ENCODE measurements at regions not wholly inside any gene's neighbourhood (a gene's known extent, or its start where the extent isn't known, plus 50 kb on each side); places are given as distances from the start of the nearest gene placed in this dataset.

DNA sequence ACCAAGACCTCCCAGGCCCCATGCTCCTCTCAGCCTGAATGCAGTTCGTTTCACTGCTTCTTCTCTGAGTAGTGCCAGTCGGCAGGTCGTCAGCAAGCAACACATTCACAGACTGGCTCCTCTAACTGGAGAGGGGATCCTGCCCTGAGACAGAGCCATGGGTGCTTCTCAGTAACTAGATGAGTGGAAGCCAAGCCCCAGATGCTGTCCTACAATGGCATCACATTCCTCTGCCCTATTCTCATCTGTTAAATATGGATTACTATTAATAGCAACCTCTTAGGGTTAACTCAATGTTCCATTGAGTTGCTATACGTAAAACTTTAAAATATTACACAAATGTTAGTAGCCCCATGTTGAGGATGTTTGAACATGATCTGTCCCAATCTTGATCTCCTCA is 84.2 kb upstream of the S1PR1 start:
- CTCF ChIA-PET = interaction anchor here (0.7 kb wide), 1 partner anchor 13 kb away, joined by 4 read pairs; no protein-coding TSS in a partner anchor
- H3K4me1 ChIP-seq (ENCODE audit: control insufficient read depth, insufficient read depth, low read length) = peaks cover 4% of the 10 kb centered on the region
- no peak overlapping the region for H3K27ac ChIP-seq (ENCODE audit: extremely low read depth, low read depth, low read length)
- H3K9me3 ChIP-seq (ENCODE audit: control insufficient read depth, insufficient read depth, low read depth, low read length) = no peaks in the 10 kb centered on the region
- no peaks in the 10 kb centered on the region for H3K36me3 ChIP-seq (ENCODE audit: control insufficient read depth in 2 of 2, insufficient read depth in 1 of 2, low read length in 2 of 2)
- H3K4me3 ChIP-seq (ENCODE audit: low read depth, low read length) = no peak overlapping the region
- POLR2A ChIA-PET = no interaction called here
- TF ChIP-seq, protein P1, sequence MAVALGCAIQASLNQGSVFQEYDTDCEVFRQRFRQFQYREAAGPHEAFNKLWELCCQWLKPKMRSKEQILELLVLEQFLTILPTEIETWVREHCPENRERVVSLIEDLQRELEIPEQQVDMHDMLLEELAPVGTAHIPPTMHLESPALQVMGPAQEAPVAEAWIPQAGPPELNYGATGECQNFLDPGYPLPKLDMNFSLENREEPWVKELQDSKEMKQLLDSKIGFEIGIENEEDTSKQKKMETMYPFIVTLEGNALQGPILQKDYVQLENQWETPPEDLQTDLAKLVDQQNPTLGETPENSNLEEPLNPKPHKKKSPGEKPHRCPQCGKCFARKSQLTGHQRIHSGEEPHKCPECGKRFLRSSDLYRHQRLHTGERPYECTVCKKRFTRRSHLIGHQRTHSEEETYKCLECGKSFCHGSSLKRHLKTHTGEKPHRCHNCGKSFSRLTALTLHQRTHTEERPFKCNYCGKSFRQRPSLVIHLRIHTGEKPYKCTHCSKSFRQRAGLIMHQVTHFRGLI (tag by site-specific recombination; IDR thresholded peaks at IDR 0.05) = no peak

DNA sequence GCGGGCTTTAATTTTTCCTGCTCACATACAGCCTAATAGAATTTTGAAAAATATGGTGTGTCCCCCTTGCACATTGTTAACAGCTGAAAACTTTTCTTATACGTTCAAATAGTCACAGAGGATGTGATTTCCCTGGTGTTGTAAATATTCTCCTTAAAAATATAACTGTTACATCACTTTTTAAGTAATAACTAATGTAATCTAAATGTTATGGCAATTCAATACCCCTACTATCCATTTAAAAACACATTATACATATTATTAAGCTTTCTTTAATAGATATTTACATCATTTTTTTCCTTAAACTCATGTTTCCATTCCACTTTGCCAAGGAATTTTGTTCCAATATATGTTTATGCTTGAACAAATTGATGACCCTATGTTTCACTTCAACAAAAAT is 85.5 kb upstream of the S1PR1 start:
- Histone ChIP-seq H3K36me3 (ENCODE audit: control insufficient read depth in 2 of 2, insufficient read depth in 1 of 2, low read length in 2 of 2) (no peaks in the 10 kb centered on the region), H3K27ac (ENCODE audit: extremely low read depth, low read depth, low read length) (no peak overlapping the region), H3K4me3 (ENCODE audit: low read depth, low read length) (no peak overlapping the region), H3K4me1 (ENCODE audit: control insufficient read depth, insufficient read depth, low read length) (peaks cover 4% of the 10 kb centered on the region), H3K9me3 (ENCODE audit: control insufficient read depth, insufficient read depth, low read depth, low read length) (no peaks in the 10 kb centered on the region)
- POLR2A ChIA-PET = no interaction called here
- TF ChIP-seq, protein P2, sequence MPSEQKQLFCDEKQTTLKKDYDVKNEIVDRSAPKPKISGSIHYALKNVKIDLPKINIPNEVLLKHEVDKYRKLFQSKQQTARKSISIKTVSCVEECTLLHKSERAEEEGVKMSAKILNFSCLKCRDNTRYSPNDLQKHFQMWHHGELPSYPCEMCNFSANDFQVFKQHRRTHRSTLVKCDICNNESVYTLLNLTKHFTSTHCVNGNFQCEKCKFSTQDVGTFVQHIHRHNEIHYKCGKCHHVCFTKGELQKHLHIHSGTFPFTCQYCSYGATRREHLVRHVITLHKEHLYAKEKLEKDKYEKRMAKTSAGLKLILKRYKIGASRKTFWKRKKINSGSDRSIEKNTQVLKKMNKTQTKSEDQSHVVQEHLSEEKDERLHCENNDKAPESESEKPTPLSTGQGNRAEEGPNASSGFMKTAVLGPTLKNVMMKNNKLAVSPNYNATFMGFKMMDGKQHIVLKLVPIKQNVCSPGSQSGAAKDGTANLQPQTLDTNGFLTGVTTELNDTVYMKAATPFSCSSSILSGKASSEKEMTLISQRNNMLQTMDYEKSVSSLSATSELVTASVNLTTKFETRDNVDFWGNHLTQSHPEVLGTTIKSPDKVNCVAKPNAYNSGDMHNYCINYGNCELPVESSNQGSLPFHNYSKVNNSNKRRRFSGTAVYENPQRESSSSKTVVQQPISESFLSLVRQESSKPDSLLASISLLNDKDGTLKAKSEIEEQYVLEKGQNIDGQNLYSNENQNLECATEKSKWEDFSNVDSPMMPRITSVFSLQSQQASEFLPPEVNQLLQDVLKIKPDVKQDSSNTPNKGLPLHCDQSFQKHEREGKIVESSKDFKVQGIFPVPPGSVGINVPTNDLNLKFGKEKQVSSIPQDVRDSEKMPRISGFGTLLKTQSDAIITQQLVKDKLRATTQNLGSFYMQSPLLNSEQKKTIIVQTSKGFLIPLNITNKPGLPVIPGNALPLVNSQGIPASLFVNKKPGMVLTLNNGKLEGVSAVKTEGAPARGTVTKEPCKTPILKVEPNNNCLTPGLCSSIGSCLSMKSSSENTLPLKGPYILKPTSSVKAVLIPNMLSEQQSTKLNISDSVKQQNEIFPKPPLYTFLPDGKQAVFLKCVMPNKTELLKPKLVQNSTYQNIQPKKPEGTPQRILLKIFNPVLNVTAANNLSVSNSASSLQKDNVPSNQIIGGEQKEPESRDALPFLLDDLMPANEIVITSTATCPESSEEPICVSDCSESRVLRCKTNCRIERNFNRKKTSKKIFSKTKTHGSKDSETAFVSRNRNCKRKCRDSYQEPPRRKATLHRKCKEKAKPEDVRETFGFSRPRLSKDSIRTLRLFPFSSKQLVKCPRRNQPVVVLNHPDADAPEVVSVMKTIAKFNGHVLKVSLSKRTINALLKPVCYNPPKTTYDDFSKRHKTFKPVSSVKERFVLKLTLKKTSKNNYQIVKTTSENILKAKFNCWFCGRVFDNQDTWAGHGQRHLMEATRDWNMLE (tag by site-specific recombination; conservative IDR thresholded peaks at IDR 0.05; ENCODE audit: low read depth) = no peak
- TF ChIP-seq ZNF514 (tag by site-specific recombination; IDR thresholded peaks at IDR 0.05) (no peak), ZSCAN23 (tag by site-specific recombination; IDR thresholded peaks at IDR 0.05) (no peak), ZXDB (tag by site-specific recombination; IDR thresholded peaks at IDR 0.05) (no peak), EGR2 (tag by site-specific recombination; IDR thresholded peaks at IDR 0.05; ENCODE audit: low read depth) (no peak), ZFP37 (tag by site-specific recombination; IDR thresholded peaks at IDR 0.05) (no peak), KLF8 (tag by site-specific recombination; IDR thresholded peaks at IDR 0.05) (no peak), ZNF48 (tag by site-specific recombination; IDR thresholded peaks at IDR 0.05) (no peak), SP2 (tag by site-specific recombination; IDR thresholded peaks at IDR 0.05) (no peak), ZNF404 (tag by site-specific recombination; IDR thresholded peaks at IDR 0.05) (no peak), HOXA7 (CRISPR knock-in tag; IDR thresholded peaks at IDR 0.05; ENCODE audit: borderline replicate concordance) (no peak), ZIC2 (tag by site-specific recombination; IDR thresholded peaks at IDR 0.05) (no peak), ZNF548 (tag by site-specific recombination; IDR thresholded peaks at IDR 0.05) (no peak)
- TF ChIP-seq, protein P3, sequence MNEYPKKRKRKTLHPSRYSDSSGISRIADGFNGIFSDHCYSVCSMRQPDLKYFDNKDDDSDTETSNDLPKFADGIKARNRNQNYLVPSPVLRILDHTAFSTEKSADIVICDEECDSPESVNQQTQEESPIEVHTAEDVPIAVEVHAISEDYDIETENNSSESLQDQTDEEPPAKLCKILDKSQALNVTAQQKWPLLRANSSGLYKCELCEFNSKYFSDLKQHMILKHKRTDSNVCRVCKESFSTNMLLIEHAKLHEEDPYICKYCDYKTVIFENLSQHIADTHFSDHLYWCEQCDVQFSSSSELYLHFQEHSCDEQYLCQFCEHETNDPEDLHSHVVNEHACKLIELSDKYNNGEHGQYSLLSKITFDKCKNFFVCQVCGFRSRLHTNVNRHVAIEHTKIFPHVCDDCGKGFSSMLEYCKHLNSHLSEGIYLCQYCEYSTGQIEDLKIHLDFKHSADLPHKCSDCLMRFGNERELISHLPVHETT (tag by site-specific recombination; IDR thresholded peaks at IDR 0.05) = no peak
- TF ChIP-seq, protein P4, sequence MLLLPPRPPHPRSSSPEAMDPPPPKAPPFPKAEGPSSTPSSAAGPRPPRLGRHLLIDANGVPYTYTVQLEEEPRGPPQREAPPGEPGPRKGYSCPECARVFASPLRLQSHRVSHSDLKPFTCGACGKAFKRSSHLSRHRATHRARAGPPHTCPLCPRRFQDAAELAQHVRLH (tag by site-specific recombination; IDR thresholded peaks at IDR 0.05) = no peak
- TF ChIP-seq, protein P5, sequence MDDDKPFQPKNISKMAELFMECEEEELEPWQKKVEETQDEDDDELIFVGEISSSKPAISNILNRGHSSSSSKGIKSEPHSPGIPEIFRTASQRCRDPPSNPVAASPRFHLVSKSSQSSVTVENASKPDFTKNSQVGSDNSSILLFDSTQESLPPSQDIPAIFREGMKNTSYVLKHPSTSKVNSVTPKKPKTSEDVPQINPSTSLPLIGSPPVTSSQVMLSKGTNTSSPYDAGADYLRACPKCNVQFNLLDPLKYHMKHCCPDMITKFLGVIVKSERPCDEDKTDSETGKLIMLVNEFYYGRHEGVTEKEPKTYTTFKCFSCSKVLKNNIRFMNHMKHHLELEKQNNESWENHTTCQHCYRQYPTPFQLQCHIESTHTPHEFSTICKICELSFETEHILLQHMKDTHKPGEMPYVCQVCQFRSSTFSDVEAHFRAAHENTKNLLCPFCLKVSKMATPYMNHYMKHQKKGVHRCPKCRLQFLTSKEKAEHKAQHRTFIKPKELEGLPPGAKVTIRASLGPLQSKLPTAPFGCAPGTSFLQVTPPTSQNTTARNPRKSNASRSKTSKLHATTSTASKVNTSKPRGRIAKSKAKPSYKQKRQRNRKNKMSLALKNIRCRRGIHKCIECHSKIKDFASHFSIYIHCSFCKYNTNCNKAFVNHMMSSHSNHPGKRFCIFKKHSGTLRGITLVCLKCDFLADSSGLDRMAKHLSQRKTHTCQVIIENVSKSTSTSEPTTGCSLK (tag by site-specific recombination; IDR thresholded peaks at IDR 0.05) = no peak
- TF ChIP-seq, protein P6, sequence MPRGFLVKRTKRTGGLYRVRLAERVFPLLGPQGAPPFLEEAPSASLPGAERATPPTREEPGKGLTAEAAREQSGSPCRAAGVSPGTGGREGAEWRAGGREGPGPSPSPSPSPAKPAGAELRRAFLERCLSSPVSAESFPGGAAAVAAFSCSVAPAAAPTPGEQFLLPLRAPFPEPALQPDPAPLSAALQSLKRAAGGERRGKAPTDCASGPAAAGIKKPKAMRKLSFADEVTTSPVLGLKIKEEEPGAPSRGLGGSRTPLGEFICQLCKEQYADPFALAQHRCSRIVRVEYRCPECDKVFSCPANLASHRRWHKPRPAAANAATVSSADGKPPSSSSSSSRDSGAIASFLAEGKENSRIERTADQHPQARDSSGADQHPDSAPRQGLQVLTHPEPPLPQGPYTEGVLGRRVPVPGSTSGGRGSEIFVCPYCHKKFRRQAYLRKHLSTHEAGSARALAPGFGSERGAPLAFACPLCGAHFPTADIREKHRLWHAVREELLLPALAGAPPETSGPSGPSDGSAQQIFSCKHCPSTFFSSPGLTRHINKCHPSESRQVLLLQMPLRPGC (tag by site-specific recombination; IDR thresholded peaks at IDR 0.05) = no peak
- CTCF ChIA-PET = interaction anchor here (0.6 to 1.0 kb wide), 4 partner anchors 14 to 139 kb away, joined by 3 read pairs; no protein-coding TSS in a partner anchor

Measured in HEK293 (cell line).